ENCODE measurements at regions not wholly inside any gene's neighbourhood (a gene's known extent, or its start where the extent isn't known, plus 50 kb on each side); places are given as distances from the start of the nearest gene placed in this dataset.
"Not testable (repeated sequence)": the region's sequence is repeated elsewhere in the genome, so short reads cannot be mapped to it uniquely, and the experiment has no call there.

DNA sequence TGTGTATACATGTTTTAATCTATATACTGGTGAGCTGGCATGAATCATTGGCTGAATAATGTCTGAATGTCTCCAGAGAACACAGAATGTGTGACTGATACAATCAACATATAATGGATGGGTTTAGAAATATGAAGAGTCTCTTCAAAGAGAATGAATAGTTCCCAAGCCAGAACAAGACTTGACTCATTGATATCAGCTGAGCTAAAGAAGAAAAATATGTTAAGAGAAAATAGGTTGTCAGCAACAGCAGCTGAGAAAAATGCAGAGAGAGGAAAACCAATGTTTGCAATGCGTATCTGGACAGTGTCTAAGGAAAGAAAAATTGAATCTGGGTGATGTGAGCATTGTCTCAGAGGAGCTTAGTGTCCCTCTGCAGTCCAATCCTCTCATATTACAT, 1281.8 kb upstream of the TENM4 start:
- no peak for DNase-seq

DNA sequence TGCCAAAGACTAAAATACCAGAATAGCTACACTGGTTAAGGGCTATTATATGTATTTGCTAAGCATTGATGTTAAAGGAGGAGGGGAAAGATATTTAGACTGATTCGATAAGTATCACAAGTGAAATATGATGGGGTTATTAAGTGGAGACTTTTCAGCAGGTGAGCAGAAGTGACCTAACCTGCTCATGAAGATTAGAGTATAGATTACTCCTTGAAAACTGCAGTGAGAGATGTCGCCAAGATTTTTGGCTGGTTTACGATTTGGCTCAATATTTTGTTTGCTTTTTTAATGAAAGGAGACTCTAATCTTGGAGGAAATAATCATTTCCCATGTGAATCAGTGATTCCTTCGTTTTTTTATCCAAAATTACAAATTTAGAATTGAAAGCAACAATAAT, 1279.5 kb upstream of the TENM4 start:
- no peak for DNase-seq

DNA sequence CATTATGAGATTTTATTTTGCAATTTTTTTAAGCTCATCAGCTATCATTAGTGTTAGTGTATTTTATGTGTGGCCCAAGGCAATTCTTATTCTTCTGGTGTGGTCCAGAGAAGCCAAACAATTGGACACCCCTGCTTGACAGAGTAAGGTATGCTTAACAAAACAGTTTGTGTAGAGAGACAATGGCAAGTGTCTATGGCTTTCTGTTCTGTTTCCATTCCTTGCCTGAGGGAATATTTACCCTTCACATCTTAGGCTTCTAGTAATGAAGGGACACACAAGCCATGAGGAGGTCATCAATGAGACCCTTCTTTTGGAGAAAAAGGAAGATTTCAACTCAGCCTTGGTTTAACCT, 1278.4 kb upstream of the TENM4 start:
- no peak for DNase-seq

- DNase-seq: no peak
Observed at GRCh38 chr11:80718611-80719291, 1277.9 kb upstream of the TENM4 start.

DNA sequence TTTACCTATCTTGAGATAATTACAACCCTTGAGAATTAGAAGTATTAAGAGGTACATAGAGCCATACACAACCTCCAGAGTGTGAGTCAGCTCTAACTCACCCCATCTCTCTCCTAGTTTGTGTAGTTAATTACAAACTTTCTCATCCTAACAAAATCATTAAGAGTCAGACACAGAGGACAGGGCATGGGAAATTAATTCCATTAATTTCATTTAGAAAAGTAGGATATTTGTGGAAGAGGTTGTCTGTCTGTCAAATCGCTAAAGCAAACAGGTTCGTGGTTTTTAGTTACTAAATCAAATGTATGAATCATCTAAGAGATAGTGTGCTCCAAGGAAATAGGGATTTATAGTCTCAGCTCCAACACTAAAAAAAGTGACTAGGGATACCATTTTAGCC, 1261.4 kb upstream of the TENM4 start:
- DNase-seq: no peak

- DNase-seq: no peak
Observed at GRCh38 chr11:80700386-80700785, 1259.6 kb upstream of the TENM4 start.

- DNase-seq: not testable (repeated sequence)
Observed at GRCh38 chr11:80699406-80700177, 1258.8 kb upstream of the TENM4 start.

GRCh38 chr11:80698637-80699036, 1257.8 kb upstream of the TENM4 start:
- no peak for DNase-seq

DNA sequence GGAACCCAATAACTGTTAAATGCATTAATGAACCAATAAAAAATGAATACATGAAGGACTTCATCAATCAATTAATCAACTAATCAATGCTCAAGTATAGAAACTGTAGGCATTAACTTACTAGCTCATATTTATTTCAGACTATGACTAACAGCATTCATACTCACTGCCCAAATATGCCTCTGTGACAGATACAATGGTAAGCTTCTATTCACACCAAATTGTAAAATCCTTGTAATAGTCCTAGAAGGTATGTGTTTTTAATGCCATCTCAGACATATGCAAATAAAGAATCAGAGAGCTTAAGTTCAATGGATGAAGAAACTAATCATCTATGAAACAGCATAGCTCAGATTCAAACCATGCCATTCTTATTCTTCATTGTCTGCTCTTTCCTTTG, 1253.6 kb upstream of the TENM4 start:
- DNase-seq: no peak

DNA sequence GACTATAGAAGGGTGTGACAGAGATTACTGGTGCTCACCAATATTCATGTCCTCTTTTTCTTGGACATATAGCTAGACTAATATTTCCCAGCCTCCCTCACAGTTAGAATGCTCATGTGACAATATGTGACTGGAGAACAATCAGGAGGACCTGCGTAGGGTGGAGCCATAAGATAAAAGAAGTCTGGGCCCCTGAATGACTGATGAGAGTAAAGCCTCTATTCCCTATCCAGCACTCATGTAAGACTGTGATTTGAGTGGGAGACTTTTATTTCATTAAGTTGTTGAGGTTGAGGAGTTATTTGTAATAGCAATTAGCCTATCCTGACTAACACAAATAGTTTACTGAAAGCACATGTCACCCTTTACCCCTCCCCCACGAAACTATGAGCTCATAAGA, 1247.1 kb upstream of the TENM4 start:
- no peak for DNase-seq

- DNase-seq: no peak
Observed at GRCh38 chr11:80686889-80687288, 1246.1 kb upstream of the TENM4 start.

- DNase-seq: no peak
Observed at GRCh38 chr11:80673566-80673965, 1232.7 kb upstream of the TENM4 start.

DNA sequence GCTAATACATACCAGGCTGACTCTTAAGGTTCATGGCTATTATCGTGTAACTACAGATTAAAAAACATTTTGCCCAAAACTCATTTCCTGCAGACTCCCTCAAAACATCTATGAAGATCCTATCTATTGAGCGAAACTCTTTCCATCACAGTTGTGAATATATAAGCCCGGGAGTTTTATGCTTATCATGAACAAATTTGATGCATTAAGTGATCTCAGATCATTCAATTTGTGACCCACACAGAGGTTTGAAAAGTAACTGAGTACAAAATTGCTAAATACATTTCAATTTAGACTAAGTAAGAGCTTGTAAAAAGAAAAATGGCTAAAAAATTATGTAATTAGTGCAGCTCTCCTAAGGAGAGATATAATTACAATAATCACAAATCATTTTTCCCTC, 1228.8 kb upstream of the TENM4 start:
- DNase-seq: no peak

DNA sequence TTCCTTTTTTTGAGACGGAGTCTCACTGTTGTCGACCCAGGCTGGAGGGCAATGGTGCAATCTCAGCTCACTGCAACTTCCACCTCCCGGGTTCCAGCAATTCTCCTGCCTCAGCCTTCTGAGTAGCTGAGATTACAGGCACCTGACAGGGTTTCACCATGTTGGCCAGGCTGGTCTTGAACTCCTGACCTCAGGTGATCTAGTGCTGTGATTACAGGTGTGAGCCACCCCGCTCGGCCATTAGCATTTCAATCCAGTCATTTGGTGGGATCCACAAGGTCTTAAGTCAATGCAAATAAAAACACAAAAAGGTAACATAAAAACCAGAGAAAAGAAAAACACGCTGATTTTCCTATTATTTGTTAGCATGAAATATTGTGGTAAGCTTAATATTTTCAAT, 1227.2 kb upstream of the TENM4 start:
- no peak for DNase-seq

DNA sequence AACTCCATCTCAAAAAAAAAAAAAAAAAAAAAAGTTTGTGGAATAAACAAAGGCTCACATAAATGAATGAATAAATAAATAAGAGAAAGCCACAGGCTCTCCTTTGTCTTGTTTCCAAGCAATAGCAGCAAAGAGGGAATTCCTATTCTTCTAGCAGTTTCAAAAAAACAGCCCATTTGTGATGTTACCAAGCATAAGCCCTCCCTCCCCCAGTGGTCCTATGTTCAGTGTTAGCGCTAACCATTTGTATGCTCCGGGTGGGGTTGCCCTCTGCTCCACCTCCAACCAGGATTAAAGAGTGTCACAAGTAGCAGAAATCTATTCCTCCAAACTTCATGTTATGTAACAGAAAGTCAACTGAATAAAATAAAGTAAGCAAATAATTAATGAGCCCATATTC, 1215.0 kb upstream of the TENM4 start:
- DNase-seq: no peak

- no peak for DNase-seq
Observed at GRCh38 chr11:80650966-80651365, 1210.1 kb upstream of the TENM4 start.

DNA sequence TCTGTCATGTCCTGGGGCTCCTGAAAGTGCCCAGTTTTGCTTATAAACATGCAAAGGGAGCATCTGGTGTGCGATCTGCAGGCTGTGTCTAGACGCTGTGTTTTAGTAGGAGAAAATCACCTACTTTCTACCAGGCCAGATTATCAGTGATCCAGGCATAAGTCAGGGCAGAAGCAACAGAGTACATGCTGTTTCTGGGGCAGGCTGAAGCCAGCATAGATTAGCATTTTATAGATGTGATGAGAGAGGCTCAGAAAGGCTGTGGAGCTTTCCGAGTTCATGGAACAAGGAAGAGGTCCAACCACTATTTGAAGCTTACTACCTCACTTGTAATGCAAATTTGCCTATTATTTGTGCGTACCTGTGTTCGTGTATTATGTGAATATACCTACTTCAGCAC, 1208.4 kb upstream of the TENM4 start:
- no peak for DNase-seq

- DNase-seq: no peak
Observed at GRCh38 chr11:80638296-80638695, 1197.5 kb upstream of the TENM4 start.

DNA sequence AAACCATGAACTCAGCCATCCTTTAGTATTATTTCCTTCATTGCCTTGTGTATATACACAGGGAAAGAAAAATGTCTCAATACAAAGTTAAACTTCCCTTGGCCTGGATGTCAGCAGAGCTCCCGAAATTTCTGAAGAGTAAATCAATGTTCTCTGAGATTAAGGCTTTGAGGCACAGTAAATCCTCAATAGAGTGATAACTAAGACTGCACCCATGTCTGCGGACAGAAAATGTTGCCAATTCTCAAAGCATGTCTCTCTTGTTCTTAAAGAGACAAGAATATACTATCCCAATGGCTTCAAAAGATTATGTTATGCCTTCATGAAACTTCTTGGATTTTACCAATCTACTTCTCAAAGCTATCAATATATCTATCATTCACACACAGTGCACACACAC, 1196.7 kb upstream of the TENM4 start:
- DNase-seq: no peak

DNA sequence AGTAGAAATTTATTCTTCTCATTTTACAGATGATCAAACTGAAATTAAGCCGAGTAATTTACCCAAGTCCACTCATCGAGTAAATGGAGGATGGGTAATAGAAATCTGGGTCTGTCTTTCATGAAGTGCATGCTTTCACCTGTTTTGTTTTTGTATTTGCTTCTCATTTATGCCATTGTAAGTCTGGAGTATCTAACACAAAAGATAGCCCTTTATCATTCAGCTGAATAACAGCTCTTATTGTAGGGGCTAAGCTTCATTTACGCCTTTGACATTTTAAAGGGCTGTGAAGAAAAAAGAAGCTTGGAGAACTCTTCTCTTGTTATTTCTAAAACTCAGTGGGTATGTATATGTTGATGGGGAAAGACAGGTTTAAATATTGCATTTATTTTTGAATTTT, 1196.2 kb upstream of the TENM4 start:
- DNase-seq: no peak

DNA sequence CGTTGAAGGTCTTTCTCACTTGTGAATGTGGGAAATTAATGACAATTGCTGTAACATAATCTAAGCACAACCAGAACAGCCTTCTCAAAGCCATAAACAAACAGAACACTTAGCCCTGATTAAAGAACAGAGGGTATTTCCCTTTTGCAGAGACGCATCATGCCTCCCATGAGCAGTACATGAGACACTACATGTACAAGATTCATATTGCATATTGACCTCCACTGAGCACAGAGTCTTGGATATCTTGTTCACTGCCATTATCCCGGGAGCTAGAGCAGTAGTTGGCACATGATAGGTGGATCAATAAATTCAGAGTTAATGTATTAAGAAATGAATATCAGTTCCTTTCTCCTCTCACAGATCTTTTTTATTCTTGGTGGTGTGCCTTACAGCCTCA, 1194.3 kb upstream of the TENM4 start:
- no peak for DNase-seq

DNA sequence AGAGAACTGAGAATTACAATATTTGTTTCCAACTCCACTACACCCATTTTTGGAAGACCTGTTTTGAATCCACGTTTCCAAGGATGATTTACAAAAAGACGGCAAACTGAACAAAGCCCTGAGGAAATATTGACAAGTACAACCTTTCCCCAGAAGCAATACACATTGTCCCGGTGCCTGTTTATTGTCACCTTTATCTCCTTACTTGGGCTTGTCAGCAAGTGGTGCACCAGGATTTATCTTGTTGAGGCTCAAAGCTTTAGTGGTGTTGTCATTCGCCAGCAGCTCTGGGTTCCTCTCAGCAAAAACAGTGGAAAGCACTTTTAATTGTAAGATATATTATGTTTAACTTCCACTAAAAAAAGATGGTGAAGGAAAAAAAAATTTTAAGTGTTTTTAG, 1191.9 kb upstream of the TENM4 start:
- DNase-seq: no peak

- no peak for DNase-seq
Observed at GRCh38 chr11:80632156-80632555, 1191.3 kb upstream of the TENM4 start.

DNA sequence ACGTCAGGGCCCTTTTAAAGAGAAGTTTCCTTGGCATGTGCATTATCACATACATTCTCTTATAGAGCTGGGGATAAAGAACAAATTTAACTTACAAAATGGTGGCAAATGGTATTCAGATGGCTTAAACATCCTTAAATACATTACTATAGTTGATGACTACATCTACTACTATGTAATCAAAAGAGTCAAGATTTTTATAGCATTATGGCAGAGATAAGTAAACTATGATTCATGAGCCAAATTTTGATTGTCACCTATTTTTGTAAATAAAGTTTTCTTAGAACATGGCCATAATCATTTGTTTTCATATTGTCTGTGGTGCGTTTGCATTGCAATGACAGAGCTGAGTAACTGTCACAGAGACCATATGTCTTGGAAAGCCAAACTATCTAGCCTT, 1188.6 kb upstream of the TENM4 start:
- DNase-seq: no peak

DNA sequence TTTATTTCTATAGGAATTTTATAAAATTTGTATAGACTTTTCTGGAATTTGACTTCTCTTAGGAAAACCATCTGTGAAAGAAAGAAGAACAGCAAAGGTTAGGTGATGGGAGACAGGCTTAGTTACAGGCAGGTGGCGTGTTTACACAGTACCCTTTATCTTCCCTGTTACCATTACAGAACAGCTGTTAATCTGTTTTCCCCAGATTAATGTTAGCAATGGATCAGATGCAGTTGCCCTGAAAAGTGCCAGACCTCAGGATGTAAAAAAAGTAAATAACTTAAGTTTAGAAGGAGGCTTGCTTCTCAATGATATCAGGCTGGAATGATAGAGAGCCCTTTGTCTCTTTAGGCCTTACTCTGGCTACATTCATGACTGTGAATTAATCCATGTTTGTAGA, 1186.5 kb upstream of the TENM4 start:
- DNase-seq: no peak
